HepG2 (cell line): ENCODE measurements at regions not wholly inside any gene's neighbourhood (a gene's known extent, or its start where the extent isn't known, plus 50 kb on each side); places are given as distances from the start of the nearest gene placed in this dataset.

Source experiments
- FOXJ3 ChIP-seq: sonication (generic); formaldehyde crosslinking; IDR thresholded peaks from 2 replicates; pipeline ENCODE4 v1.4.0; 2020; ENCODE audit warnings: missing genetic modification reagents, mild to moderate bottlenecking, borderline replicate concordance
- JARID2 ChIP-seq: sonication (generic); formaldehyde crosslinking; IDR thresholded peaks from 2 replicates; pipeline ENCODE4 v1.8.1; 2023; ENCODE audit warnings: missing genetic modification reagents, inconsistent platforms; ENCODE audit not compliant: insufficient replicate concordance
- KMT2A ChIP-seq: sonication (generic); formaldehyde crosslinking; IDR thresholded peaks from 2 replicates; pipeline ENCODE4 v1.4.0; 2020; ENCODE audit warnings: missing genetic modification reagents
- MIER3 ChIP-seq: IDR thresholded peaks from 2 replicates; pipeline ENCODE4 v1.6.1; 2016; ENCODE audit warnings: missing compliant biosample characterization, borderline replicate concordance
- NFAT5 ChIP-seq: sonication (generic); formaldehyde crosslinking; IDR thresholded peaks from 2 replicates; pipeline ENCODE4 v1.4.0; 2020; ENCODE audit warnings: missing genetic modification reagents
- POGZ ChIP-seq: sonication (generic); formaldehyde crosslinking; IDR thresholded peaks from 2 replicates; pipeline ENCODE4 v1.4.0; 2020; ENCODE audit warnings: mild to moderate bottlenecking, missing genetic modification reagents
- SKIL ChIP-seq: sonication (generic); formaldehyde crosslinking; IDR thresholded peaks from 2 replicates; pipeline ENCODE4 v1.8.0; 2022; ENCODE audit warnings: missing genetic modification reagents, mild to moderate bottlenecking, moderate library complexity, borderline replicate concordance
- ZBTB38 ChIP-seq: sonication (generic); formaldehyde crosslinking; IDR thresholded peaks from 2 replicates; pipeline ENCODE4 v1.5.1; 2020; ENCODE audit warnings: mild to moderate bottlenecking, missing genetic modification reagents

- TF ChIP-seq NFAT5 = no peak
- TF ChIP-seq KMT2A (CRISPR knock-in tag) = no peak
- TF ChIP-seq SKIL (CRISPR knock-in tag) = no peak
- TF ChIP-seq MIER3 (CRISPR knock-in tag) = no peak
- no peak for TF ChIP-seq JARID2 (CRISPR knock-in tag)
- no peak for TF ChIP-seq POGZ
- TF ChIP-seq FOXJ3 = no peak
- TF ChIP-seq ZBTB38 (CRISPR knock-in tag) = no peak
Observed at GRCh38 chr2:60648191-60648590, 94.7 kb upstream of the BCL11A start (continued).
